ENCODE measurements at regions not wholly inside any gene's neighbourhood (a gene's known extent, or its start where the extent isn't known, plus 50 kb on each side); places are given as distances from the start of the nearest gene placed in this dataset.

- Histone ChIP-seq H3K9me2 (replicated peaks; ENCODE audit: low read length) (no peaks in the 10 kb centered on the region), H3K79me2 (ENCODE audit: low read length) (no peaks in the 10 kb centered on the region), H2AFZ (ENCODE audit: low read length) (no peak overlapping the region), H3K4me2 (ENCODE audit: low read length) (no peak overlapping the region), H3K4me3 (ENCODE audit: low read length) (no peak overlapping the region), H3K36me3 (ENCODE audit: low read depth, low read length) (no peaks in the 10 kb centered on the region), H3K9me3 (ENCODE audit: low read length) (no peaks in the 10 kb centered on the region), H3K27me3 (ENCODE audit: low read length) (peaks cover 72% of the 10 kb centered on the region), H3K9ac (ENCODE audit: low read length) (no peak overlapping the region), H3K27ac (ENCODE audit: low read length) (no peak overlapping the region), H4K20me1 (ENCODE audit: low read length) (no peaks in the 10 kb centered on the region), H3K4me1 (ENCODE audit: insufficient read depth, low read length) (no peaks in the 10 kb centered on the region), H3F3A (ENCODE audit: low read length, unreplicated experiment) (no peaks in the 10 kb centered on the region)
- TF ChIP-seq EZH2phosphoT487 (IDR thresholded peaks at IDR 0.05; ENCODE audit: borderline replicate concordance, low read length), result no peak
- TF ChIP-seq, protein P1, sequence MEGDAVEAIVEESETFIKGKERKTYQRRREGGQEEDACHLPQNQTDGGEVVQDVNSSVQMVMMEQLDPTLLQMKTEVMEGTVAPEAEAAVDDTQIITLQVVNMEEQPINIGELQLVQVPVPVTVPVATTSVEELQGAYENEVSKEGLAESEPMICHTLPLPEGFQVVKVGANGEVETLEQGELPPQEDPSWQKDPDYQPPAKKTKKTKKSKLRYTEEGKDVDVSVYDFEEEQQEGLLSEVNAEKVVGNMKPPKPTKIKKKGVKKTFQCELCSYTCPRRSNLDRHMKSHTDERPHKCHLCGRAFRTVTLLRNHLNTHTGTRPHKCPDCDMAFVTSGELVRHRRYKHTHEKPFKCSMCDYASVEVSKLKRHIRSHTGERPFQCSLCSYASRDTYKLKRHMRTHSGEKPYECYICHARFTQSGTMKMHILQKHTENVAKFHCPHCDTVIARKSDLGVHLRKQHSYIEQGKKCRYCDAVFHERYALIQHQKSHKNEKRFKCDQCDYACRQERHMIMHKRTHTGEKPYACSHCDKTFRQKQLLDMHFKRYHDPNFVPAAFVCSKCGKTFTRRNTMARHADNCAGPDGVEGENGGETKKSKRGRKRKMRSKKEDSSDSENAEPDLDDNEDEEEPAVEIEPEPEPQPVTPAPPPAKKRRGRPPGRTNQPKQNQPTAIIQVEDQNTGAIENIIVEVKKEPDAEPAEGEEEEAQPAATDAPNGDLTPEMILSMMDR (conservative IDR thresholded peaks at IDR 0.05; ENCODE audit: low read depth, low read length), result no peak
- no peak for TF ChIP-seq EZH2 (IDR thresholded peaks at IDR 0.05; ENCODE audit: low read length, unreplicated experiment)
- intact Hi-C loops (cut with micrococcal nuclease), result no loop called here
- POLR2A ChIA-PET (ENCODE audit: unreplicated experiment), result no interaction called here
- no TSS peak for BruUV-seq (replicated peaks)
- DNase-seq (no peak), ATAC-seq (no peak)
- CTCF ChIA-PET, result no interaction called here
Observed at GRCh38 chr20:22241609-22242008, 342.8 kb downstream of the FOXA2 start.

- no TSS peak for BruUV-seq (replicated peaks)
- no peak for ATAC-seq
- POLR2A ChIA-PET (ENCODE audit: unreplicated experiment), result no interaction called here
- Histone ChIP-seq H4K20me1 (ENCODE audit: low read length) (no peaks in the 10 kb centered on the region), H3K79me2 (ENCODE audit: low read length) (no peaks in the 10 kb centered on the region), H3K36me3 (ENCODE audit: low read depth, low read length) (no peaks in the 10 kb centered on the region), H2AFZ (ENCODE audit: low read length) (no peak overlapping the region), H3K27me3 (ENCODE audit: low read length) (peaks cover 87% of the 10 kb centered on the region), H3K9me3 (ENCODE audit: low read length) (no peaks in the 10 kb centered on the region), H3F3A (ENCODE audit: low read length, unreplicated experiment) (no peaks in the 10 kb centered on the region), H3K4me3 (ENCODE audit: low read length) (no peak overlapping the region), H3K4me1 (ENCODE audit: insufficient read depth, low read length) (no peaks in the 10 kb centered on the region), H3K4me2 (ENCODE audit: low read length) (no peak overlapping the region), H3K9ac (ENCODE audit: low read length) (no peak overlapping the region), H3K9me2 (replicated peaks; ENCODE audit: low read length) (no peaks in the 10 kb centered on the region), H3K27ac (ENCODE audit: low read length) (no peak overlapping the region)
- CTCF ChIA-PET, result no interaction called here
- TF ChIP-seq, protein P1 (conservative IDR thresholded peaks at IDR 0.05; ENCODE audit: low read depth, low read length), result no peak
- no peak for TF ChIP-seq EZH2phosphoT487 (IDR thresholded peaks at IDR 0.05; ENCODE audit: borderline replicate concordance, low read length)
- no peak for TF ChIP-seq EZH2 (IDR thresholded peaks at IDR 0.05; ENCODE audit: low read length, unreplicated experiment)
- intact Hi-C loops (cut with micrococcal nuclease), result no loop called here
- no peak for DNase-seq
Observed at GRCh38 chr20:22232923-22233322, 351.4 kb downstream of the FOXA2 start.

DNA sequence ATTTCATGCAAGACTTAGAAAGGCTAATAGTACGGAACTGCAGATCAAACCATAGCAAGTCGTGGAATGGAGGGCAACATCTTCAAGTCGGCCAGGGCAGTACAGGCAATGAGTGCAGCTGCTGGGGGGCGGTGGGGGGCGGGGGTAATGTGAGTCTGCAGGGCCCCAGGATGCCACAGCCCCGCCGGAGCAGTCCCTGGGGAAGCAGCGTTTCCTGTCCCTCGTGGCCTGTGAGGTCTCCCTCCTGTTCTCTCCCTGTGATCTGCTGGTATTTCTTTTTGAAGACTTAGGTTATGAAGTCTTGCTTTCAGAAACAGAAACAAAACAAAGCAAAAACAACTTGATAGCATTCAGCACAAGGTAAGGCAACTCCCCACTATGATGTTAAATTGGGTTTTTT lies 351.9 kb downstream of the FOXA2 start:
- Histone ChIP-seq H4K20me1 (ENCODE audit: low read length) (no peaks in the 10 kb centered on the region), H3K27me3 (ENCODE audit: low read length) (peaks cover 87% of the 10 kb centered on the region), H3K9me3 (ENCODE audit: low read length) (no peaks in the 10 kb centered on the region), H2AFZ (ENCODE audit: low read length) (no peak overlapping the region), H3K4me1 (ENCODE audit: insufficient read depth, low read length) (no peaks in the 10 kb centered on the region), H3K4me2 (ENCODE audit: low read length) (no peak overlapping the region), H3K27ac (ENCODE audit: low read length) (no peak overlapping the region), H3K9ac (ENCODE audit: low read length) (no peak overlapping the region), H3K36me3 (ENCODE audit: low read depth, low read length) (no peaks in the 10 kb centered on the region), H3K79me2 (ENCODE audit: low read length) (no peaks in the 10 kb centered on the region), H3K9me2 (replicated peaks; ENCODE audit: low read length) (no peaks in the 10 kb centered on the region), H3F3A (ENCODE audit: low read length, unreplicated experiment) (no peaks in the 10 kb centered on the region), H3K4me3 (ENCODE audit: low read length) (no peak overlapping the region)
- TF ChIP-seq EZH2 (IDR thresholded peaks at IDR 0.05; ENCODE audit: low read length, unreplicated experiment) (no peak), EZH2phosphoT487 (IDR thresholded peaks at IDR 0.05; ENCODE audit: borderline replicate concordance, low read length) (no peak)
- TF ChIP-seq, protein P1 (conservative IDR thresholded peaks at IDR 0.05; ENCODE audit: low read depth, low read length), result no peak
- ATAC-seq (no peak), DNase-seq (no peak)
- POLR2A ChIA-PET (ENCODE audit: unreplicated experiment), result no interaction called here
- CTCF ChIA-PET, result no interaction called here
- intact Hi-C loops (cut with micrococcal nuclease), result no loop called here
- BruUV-seq (replicated peaks), result no TSS peak

Data from PC-3 (cell line).